ENCODE measurements at regions not wholly inside any gene's neighbourhood (a gene's known extent, or its start where the extent isn't known, plus 50 kb on each side); places are given as distances from the start of the nearest gene placed in this dataset.

DNA sequence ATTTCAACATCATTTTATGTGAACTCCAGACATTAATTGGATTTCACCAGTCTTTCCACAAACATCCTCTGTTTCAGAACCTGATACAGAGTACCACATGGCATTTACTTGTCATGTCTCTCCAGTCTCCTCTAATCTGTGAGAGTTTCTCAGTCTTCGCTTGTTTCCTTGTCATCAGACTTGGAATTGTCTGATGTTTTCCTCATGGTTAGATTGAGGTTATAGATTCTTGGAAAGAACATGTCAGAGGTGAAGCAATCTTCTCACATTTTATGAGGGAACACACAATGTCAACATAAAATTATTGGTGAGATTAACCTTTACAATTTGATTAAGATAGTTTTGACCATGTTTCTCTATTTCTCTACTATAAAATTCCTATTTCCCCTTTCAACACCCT is 74.9 kb upstream of the TMPRSS15 start:
- no peaks in the 10 kb centered on the region for H3F3A ChIP-seq (ENCODE audit: insufficient read depth, low read length)
- H4K20me1 ChIP-seq (ENCODE audit: insufficient read depth, low read length), result no peaks in the 10 kb centered on the region
- no peak overlapping the region for H3K4me2 ChIP-seq (ENCODE audit: low read depth, low read length)
- no peaks in the 10 kb centered on the region for H3K79me2 ChIP-seq (ENCODE audit: low read length)
- TF ChIP-seq EZH2 (optimal IDR thresholded peaks at IDR 0.05; ENCODE audit: low read depth, low read length), result no peak
- no peak for TF ChIP-seq EZH2phosphoT487 (IDR thresholded peaks at IDR 0.05; ENCODE audit: low read length)
- TF ChIP-seq, protein P1, sequence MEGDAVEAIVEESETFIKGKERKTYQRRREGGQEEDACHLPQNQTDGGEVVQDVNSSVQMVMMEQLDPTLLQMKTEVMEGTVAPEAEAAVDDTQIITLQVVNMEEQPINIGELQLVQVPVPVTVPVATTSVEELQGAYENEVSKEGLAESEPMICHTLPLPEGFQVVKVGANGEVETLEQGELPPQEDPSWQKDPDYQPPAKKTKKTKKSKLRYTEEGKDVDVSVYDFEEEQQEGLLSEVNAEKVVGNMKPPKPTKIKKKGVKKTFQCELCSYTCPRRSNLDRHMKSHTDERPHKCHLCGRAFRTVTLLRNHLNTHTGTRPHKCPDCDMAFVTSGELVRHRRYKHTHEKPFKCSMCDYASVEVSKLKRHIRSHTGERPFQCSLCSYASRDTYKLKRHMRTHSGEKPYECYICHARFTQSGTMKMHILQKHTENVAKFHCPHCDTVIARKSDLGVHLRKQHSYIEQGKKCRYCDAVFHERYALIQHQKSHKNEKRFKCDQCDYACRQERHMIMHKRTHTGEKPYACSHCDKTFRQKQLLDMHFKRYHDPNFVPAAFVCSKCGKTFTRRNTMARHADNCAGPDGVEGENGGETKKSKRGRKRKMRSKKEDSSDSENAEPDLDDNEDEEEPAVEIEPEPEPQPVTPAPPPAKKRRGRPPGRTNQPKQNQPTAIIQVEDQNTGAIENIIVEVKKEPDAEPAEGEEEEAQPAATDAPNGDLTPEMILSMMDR (IDR thresholded peaks at IDR 0.05; ENCODE audit: low read length), result no peak
- no peak for DNase-seq
- H3K27ac ChIP-seq (ENCODE audit: low read length), result no peak overlapping the region
- H3K27me3 ChIP-seq (replicated peaks; ENCODE audit: insufficient read depth, low read length), result no peaks in the 10 kb centered on the region
- H3K9me2 ChIP-seq (replicated peaks; ENCODE audit: insufficient read depth, low read length), result no peaks in the 10 kb centered on the region
- no peaks in the 10 kb centered on the region for H3K4me1 ChIP-seq (ENCODE audit: low read length)
- no peaks in the 10 kb centered on the region for H3K36me3 ChIP-seq (replicated peaks; ENCODE audit: insufficient read depth, low read length)
- no peak overlapping the region for H3K9ac ChIP-seq (ENCODE audit: low read length)
- H3K9me3 ChIP-seq (replicated peaks; ENCODE audit: insufficient read depth, low read length), result no peaks in the 10 kb centered on the region
- no peak overlapping the region for H3K4me3 ChIP-seq (ENCODE audit: low read length)
- H2AFZ ChIP-seq (ENCODE audit: low read length), result no peak overlapping the region

DNA sequence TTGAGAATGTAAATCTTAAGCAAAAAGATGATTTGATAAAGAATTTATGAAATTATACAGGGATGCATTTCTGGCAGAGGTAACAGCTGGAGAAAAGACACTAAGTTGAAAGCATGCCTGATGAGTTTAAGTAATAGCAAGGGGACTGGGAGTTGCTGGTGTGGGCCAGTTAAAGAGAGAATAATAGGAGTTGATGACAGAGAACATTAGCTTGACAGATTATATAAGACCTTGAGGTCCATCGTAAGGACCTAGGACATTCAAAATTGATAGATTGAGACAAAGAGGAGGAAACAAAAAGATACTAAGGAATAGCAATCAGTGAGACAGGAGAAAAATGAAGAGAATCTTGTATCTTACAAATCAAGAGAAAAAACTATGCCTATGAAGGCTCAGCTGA is 84.7 kb upstream of the TMPRSS15 start:
- H3K27ac ChIP-seq (ENCODE audit: low read length), result no peak overlapping the region
- no peak overlapping the region for H3K4me2 ChIP-seq (ENCODE audit: low read depth, low read length)
- H3K36me3 ChIP-seq (replicated peaks; ENCODE audit: insufficient read depth, low read length), result no peaks in the 10 kb centered on the region
- DNase-seq, result no peak
- TF ChIP-seq, protein P1 (IDR thresholded peaks at IDR 0.05; ENCODE audit: low read length), result no peak
- TF ChIP-seq EZH2 (optimal IDR thresholded peaks at IDR 0.05; ENCODE audit: low read depth, low read length) (no peak), EZH2phosphoT487 (IDR thresholded peaks at IDR 0.05; ENCODE audit: low read length) (no peak)
- no peaks in the 10 kb centered on the region for H3K27me3 ChIP-seq (replicated peaks; ENCODE audit: insufficient read depth, low read length)
- no peak overlapping the region for H3K9ac ChIP-seq (ENCODE audit: low read length)
- no peak overlapping the region for H2AFZ ChIP-seq (ENCODE audit: low read length)
- H3K79me2 ChIP-seq (ENCODE audit: low read length), result no peaks in the 10 kb centered on the region
- H3K9me3 ChIP-seq (replicated peaks; ENCODE audit: insufficient read depth, low read length), result no peaks in the 10 kb centered on the region
- H3F3A ChIP-seq (ENCODE audit: insufficient read depth, low read length), result no peaks in the 10 kb centered on the region
- no peaks in the 10 kb centered on the region for H3K9me2 ChIP-seq (replicated peaks; ENCODE audit: insufficient read depth, low read length)
- H3K4me1 ChIP-seq (ENCODE audit: low read length), result no peaks in the 10 kb centered on the region
- no peak overlapping the region for H3K4me3 ChIP-seq (ENCODE audit: low read length)
- H4K20me1 ChIP-seq (ENCODE audit: insufficient read depth, low read length), result no peaks in the 10 kb centered on the region

DNA sequence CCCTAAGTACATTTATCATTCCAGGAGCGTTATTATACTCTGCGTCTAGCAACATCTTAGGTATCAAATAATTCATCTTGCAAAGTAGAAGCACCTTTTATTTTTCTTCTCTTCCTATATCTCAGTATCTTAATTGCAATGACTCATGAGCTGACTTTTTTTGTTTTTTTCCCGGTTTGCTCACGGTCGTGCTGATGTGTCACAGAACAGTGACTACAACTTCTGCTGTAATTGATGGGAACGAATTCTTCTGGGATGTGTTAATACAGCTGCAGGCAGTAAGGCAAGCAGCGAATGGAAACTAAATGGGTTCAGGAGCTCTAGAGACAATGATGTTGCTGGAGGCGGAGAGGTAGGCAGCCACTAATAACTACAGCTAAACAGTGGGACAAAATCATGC is 89.8 kb upstream of the TMPRSS15 start:
- Histone ChIP-seq H3K36me3 (replicated peaks; ENCODE audit: insufficient read depth, low read length) (no peaks in the 10 kb centered on the region), H3K9ac (ENCODE audit: low read length) (no peak overlapping the region), H3K4me3 (ENCODE audit: low read length) (no peak overlapping the region), H3K4me2 (ENCODE audit: low read depth, low read length) (no peak overlapping the region), H4K20me1 (ENCODE audit: insufficient read depth, low read length) (no peaks in the 10 kb centered on the region), H3K79me2 (ENCODE audit: low read length) (no peaks in the 10 kb centered on the region), H2AFZ (ENCODE audit: low read length) (no peak overlapping the region), H3K9me2 (replicated peaks; ENCODE audit: insufficient read depth, low read length) (no peaks in the 10 kb centered on the region), H3K27me3 (replicated peaks; ENCODE audit: insufficient read depth, low read length) (no peaks in the 10 kb centered on the region), H3K27ac (ENCODE audit: low read length) (no peak overlapping the region), H3K4me1 (ENCODE audit: low read length) (no peaks in the 10 kb centered on the region), H3F3A (ENCODE audit: insufficient read depth, low read length) (no peaks in the 10 kb centered on the region), H3K9me3 (replicated peaks; ENCODE audit: insufficient read depth, low read length) (no peaks in the 10 kb centered on the region)
- DNase-seq, result no peak
- TF ChIP-seq EZH2phosphoT487 (IDR thresholded peaks at IDR 0.05; ENCODE audit: low read length), result no peak

DNA sequence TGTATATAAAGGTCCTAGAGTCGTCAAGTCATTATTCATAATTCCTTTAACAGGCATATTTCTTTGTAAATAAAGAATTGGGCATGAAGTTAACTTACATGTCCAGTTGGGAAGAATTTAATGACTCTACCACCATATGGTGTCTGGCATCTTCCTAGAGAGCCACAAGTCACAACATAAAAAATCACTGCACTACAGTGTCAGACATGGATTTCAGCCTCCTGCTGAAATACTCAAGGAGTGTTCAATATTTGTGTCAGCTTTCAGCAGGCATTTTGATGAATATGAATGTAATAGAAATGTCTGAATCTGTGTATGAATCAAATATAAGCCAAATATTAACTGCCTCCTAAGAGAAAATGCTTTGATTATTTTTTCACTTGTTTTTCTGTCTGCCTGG is 91.9 kb upstream of the TMPRSS15 start:
- no peaks in the 10 kb centered on the region for H3K9me2 ChIP-seq (replicated peaks; ENCODE audit: insufficient read depth, low read length)
- H3K9ac ChIP-seq (ENCODE audit: low read length), result no peak overlapping the region
- no peak overlapping the region for H3K27ac ChIP-seq (ENCODE audit: low read length)
- no peaks in the 10 kb centered on the region for H3K79me2 ChIP-seq (ENCODE audit: low read length)
- H3K36me3 ChIP-seq (replicated peaks; ENCODE audit: insufficient read depth, low read length), result no peaks in the 10 kb centered on the region
- H3K4me1 ChIP-seq (ENCODE audit: low read length), result no peaks in the 10 kb centered on the region
- DNase-seq, result no peak
- TF ChIP-seq, protein P1 (IDR thresholded peaks at IDR 0.05; ENCODE audit: low read length), result no peak
- TF ChIP-seq EZH2phosphoT487 (IDR thresholded peaks at IDR 0.05; ENCODE audit: low read length) (no peak), EZH2 (optimal IDR thresholded peaks at IDR 0.05; ENCODE audit: low read depth, low read length) (no peak)
- no peak overlapping the region for H3K4me3 ChIP-seq (ENCODE audit: low read length)
- no peaks in the 10 kb centered on the region for H3F3A ChIP-seq (ENCODE audit: insufficient read depth, low read length)
- no peak overlapping the region for H3K4me2 ChIP-seq (ENCODE audit: low read depth, low read length)
- H4K20me1 ChIP-seq (ENCODE audit: insufficient read depth, low read length), result no peaks in the 10 kb centered on the region
- no peak overlapping the region for H2AFZ ChIP-seq (ENCODE audit: low read length)
- no peaks in the 10 kb centered on the region for H3K27me3 ChIP-seq (replicated peaks; ENCODE audit: insufficient read depth, low read length)
- no peaks in the 10 kb centered on the region for H3K9me3 ChIP-seq (replicated peaks; ENCODE audit: insufficient read depth, low read length)

All from MM.1S (cell line).